GM12865 (cell line): ENCODE measurements at regions not wholly inside any gene's neighbourhood (a gene's known extent, or its start where the extent isn't known, plus 50 kb on each side); places are given as distances from the start of the nearest gene placed in this dataset.

Experiments
- DNase-seq: peaks from one replicate; pipeline ENCODE4 v3.0.0; 2010; ENCODE audit warnings: low read depth
- H3K4me3 ChIP-seq: 2 replicates; pipeline ENCODE4 v1.5.1; 2011; ENCODE audit warnings: mild to moderate bottlenecking, low read depth, low read length, control low read depth
- TF ChIP-seq, protein P1 (sequence below): IDR thresholded peaks from 2 replicates; pipeline ENCODE4 v1.5.1; 2011; ENCODE audit warnings: low read length, control low read depth, low read depth, inconsistent platforms; ENCODE audit not compliant: insufficient read depth; ENCODE audit errors: missing control alignments

DNA sequence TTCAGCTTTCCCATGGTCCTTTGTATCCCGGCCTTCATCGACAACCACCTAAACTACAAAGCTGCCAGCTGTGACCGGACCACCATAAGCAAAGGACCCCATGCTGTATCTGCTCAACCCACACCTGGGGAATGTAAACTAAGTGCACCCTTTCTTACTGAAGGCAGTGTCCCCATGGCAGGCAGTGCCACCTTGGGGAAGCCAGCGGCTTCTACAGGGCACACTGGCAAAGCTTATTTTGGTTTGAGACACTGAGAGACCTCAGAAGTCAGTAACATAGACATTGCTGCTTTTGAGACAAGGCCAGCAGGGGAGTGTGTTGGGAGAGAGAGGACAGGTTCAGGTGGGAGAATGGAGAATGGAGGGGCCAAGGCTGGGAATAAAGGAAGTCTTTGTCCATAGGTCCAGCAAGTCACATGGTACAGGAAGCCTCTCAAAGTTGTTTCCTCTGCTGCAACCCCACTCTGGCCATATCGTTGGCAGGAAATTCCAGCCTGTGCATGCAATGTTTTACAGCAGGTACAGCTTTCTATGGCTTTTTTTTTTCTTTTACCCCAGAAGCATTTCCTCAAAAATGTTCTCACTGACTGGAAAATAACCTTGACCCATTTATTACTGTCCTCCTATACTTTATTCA lies 85.9 kb upstream of the NPVF start:
- H3K4me3 ChIP-seq = no peak overlapping the region
- DNase-seq = no peak
- TF ChIP-seq, protein P1, sequence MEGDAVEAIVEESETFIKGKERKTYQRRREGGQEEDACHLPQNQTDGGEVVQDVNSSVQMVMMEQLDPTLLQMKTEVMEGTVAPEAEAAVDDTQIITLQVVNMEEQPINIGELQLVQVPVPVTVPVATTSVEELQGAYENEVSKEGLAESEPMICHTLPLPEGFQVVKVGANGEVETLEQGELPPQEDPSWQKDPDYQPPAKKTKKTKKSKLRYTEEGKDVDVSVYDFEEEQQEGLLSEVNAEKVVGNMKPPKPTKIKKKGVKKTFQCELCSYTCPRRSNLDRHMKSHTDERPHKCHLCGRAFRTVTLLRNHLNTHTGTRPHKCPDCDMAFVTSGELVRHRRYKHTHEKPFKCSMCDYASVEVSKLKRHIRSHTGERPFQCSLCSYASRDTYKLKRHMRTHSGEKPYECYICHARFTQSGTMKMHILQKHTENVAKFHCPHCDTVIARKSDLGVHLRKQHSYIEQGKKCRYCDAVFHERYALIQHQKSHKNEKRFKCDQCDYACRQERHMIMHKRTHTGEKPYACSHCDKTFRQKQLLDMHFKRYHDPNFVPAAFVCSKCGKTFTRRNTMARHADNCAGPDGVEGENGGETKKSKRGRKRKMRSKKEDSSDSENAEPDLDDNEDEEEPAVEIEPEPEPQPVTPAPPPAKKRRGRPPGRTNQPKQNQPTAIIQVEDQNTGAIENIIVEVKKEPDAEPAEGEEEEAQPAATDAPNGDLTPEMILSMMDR = no peak

DNA sequence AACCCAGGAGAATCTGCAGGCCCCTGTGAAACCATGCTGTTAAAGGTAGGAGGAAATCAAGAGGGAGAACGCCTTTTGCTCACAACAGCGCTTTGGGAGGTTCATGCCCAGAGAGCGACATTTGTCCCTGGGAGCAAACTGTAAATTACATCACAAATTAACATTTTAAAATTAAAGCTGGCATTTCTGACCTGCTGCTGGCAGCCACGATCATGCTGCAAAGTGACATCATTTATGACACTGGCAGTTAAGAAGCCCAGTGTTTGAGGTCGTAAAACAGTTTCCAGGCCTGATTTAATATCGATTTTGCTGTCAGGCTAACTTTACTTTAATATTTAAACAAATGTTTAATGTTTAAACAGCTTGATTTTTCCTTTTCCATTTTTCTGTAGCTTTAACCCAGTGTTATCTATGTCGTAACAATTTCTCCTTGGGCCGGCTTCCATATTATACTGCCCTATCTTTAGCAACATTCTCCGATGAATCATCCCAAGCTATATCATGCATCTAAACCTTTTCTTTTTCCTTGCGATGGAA lies 86.5 kb upstream of the NPVF start:
- TF ChIP-seq, protein P1 = no peak
- no peak overlapping the region for H3K4me3 ChIP-seq
- no peak for DNase-seq

DNA sequence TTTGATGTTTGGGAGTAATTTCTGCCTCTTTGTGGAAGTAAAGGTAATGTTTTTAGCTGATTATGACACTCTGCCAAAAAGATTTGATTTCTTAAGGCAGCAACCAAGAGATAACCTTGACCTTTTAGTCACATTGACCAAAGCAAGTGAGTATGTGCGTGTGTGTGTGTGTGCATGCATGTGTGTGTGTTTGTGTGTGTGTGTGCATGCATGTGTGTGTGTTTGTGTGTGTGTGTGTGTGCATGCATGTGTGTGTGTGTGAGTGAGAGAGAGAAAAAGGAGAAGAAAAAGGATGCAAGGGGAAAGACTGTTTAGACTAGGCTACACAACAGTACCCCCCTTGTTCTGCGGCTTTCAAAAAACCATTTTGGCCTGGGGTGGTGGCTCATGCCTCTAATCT lies 88.1 kb upstream of the NPVF start:
- TF ChIP-seq, protein P1 = no peak
- H3K4me3 ChIP-seq = no peak overlapping the region
- no peak for DNase-seq

DNA sequence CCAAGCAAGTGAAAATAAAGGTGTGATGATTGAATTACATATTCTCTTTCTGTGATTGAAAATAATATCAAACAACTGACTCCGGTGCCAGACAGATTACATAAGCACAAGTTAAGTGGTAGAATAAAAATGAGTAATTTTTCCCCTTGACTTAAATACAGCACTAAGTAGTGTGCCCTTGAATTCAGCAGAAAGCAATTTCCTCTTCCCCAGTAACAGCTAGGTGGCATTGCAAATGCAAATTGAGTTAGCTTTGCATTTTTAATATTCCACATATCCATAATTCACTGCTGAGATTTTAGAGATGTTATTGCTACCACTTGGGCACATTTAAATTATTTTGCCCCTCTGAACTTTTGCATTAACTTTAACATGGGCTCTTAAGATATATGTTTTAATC lies 89.8 kb upstream of the NPVF start:
- TF ChIP-seq, protein P1 = no peak
- no peak overlapping the region for H3K4me3 ChIP-seq
- no peak for DNase-seq

DNA sequence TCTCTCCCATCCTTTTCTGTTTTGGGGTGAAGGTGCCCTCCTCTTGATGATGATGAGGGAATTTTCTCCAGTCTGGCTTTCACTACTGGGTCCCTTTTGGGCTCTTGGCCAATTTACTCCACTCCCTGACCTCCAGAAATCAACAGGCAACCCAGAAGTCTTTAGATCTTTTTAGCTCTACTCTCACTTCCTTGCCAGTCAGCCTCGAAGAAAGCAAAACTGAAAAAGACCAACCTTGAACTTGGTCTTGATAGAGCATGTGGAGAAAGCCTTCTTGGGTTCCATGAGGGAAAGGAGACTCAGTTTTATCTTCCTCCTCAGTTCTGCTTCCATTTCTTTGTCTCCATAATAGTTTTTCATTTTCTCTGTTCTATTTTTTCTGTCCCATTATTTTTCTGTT lies 91.4 kb upstream of the NPVF start:
- TF ChIP-seq, protein P1 = no peak
- H3K4me3 ChIP-seq = no peak overlapping the region
- DNase-seq = peak; percentile 45

DNA sequence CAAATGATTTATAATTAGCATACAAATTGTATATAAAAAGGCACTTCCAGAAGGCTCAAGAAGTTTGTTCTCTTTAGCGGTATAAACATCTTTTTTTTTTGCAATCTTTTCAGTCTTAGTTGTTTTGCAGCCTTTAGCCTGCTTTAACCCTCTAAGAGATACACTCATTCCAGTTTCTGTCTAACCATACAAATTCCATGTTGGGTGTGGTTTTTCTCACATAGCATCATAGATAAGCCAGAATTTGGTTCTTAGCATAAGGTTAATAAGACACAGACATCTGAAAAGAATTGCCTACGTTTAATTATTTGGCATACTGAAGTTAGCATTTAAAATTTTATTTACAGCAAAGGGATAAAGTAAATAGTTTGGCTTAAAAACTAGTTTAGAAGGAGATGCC lies 92.5 kb upstream of the NPVF start:
- DNase-seq = no peak
- H3K4me3 ChIP-seq = no peak overlapping the region
- TF ChIP-seq, protein P1 = no peak

DNA sequence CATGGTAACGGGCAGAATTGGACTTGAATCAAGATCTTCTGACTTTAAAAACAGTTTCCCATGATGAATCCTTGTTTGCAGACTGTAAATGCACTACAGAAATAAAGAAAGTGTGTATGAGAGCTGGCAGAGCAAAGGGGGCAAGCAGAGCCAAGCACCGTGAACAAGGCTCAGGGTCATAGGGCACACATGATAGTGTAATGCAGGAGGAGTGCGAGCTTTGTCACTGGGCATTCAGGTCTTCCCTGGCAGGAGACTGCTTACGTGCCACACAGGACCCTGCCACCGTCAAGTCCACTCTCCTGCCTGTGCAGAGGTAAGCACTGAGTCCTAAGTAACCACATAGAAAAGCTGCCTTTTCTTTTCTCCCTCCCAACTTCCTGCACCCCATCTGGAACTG lies 93.1 kb upstream of the NPVF start:
- H3K4me3 ChIP-seq = no peak overlapping the region
- TF ChIP-seq, protein P1 = no peak
- DNase-seq = no peak
